ENCODE measurements at regions not wholly inside any gene's neighbourhood (a gene's known extent, or its start where the extent isn't known, plus 50 kb on each side); places are given as distances from the start of the nearest gene placed in this dataset.

- ChIA-PET CTCF (no interaction called here), POLR2A (no interaction called here)
- DNase-seq (no peak), ATAC-seq (ENCODE audit: low read depth) (no peak)
- no peak overlapping the region for H3K4me3 Mint-ChIP-seq
- no peak overlapping the region for H3K27ac Mint-ChIP-seq
- H3K27me3 ChIP-seq (replicated peaks in 1 of 4; ENCODE audit: control extremely low read depth in 1 of 4, control insufficient read depth in 3 of 4, insufficient read depth in 4 of 4, low read length in 3 of 4): peaks cover 0 to 35% (median 19%) of the 10 kb centered on the region in 4 experiments
- no peak overlapping the region for H3K4me2 ChIP-seq (replicated peaks; ENCODE audit: low read depth, low read length, poor library complexity, severe bottlenecking)
- no peaks in the 10 kb centered on the region for H4K20me1 ChIP-seq (ENCODE audit: control insufficient read depth, insufficient read depth, low read length, poor library complexity, severe bottlenecking)
- H3K36me3 ChIP-seq (replicated peaks in 1 of 2; ENCODE audit: control extremely low read depth in 1 of 2, control insufficient read depth in 1 of 2, extremely low read depth in 1 of 2, insufficient read depth in 2 of 2, low read length in 1 of 2): no peaks in the 10 kb centered on the region
- H3K27ac ChIP-seq (ENCODE audit: low read length in 2 of 2): no peak overlapping the region
- H3K4me3 ChIP-seq (ENCODE audit: control extremely low read depth in 1 of 5, extremely low read depth in 1 of 5, insufficient read depth in 1 of 5, low read depth in 2 of 5, low read length in 4 of 5): no peak overlapping the region
- H2AFZ ChIP-seq (ENCODE audit: insufficient read depth, low read depth, low read length, poor library complexity, severe bottlenecking): no peak overlapping the region
- intact Hi-C loops (cut with micrococcal nuclease): no loop called here
- peaks cover 38% of the 10 kb centered on the region for H3K27me3 Mint-ChIP-seq
- H3K9me3 ChIP-seq (ENCODE audit: control extremely low read depth in 1 of 3, control insufficient read depth in 2 of 3, insufficient read depth in 1 of 3, low read length in 2 of 3): peaks cover 0 to 17% (median 0%) of the 10 kb centered on the region in 3 donors
- WGBS (ENCODE audit: insufficient coverage): 90% methylated on average over 4 of the region's 4 CpGs
- TF ChIP-seq, protein P1, sequence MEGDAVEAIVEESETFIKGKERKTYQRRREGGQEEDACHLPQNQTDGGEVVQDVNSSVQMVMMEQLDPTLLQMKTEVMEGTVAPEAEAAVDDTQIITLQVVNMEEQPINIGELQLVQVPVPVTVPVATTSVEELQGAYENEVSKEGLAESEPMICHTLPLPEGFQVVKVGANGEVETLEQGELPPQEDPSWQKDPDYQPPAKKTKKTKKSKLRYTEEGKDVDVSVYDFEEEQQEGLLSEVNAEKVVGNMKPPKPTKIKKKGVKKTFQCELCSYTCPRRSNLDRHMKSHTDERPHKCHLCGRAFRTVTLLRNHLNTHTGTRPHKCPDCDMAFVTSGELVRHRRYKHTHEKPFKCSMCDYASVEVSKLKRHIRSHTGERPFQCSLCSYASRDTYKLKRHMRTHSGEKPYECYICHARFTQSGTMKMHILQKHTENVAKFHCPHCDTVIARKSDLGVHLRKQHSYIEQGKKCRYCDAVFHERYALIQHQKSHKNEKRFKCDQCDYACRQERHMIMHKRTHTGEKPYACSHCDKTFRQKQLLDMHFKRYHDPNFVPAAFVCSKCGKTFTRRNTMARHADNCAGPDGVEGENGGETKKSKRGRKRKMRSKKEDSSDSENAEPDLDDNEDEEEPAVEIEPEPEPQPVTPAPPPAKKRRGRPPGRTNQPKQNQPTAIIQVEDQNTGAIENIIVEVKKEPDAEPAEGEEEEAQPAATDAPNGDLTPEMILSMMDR (IDR thresholded peaks at IDR 0.05): no peak
- TF ChIP-seq EZH2 (IDR thresholded peaks at IDR 0.05; ENCODE audit: borderline replicate concordance, insufficient read depth, low read depth, low read length, poor library complexity, severe bottlenecking): no peak
- H3K4me1 ChIP-seq (ENCODE audit: control insufficient read depth in 2 of 2, insufficient read depth in 2 of 2, low read length in 2 of 2): peaks cover 3 to 21% of the 10 kb centered on the region in 2 donors
- H3K4me1 Mint-ChIP-seq: peaks cover 4% of the 10 kb centered on the region
- no peaks in the 10 kb centered on the region for H3K9me3 Mint-ChIP-seq (ENCODE audit: insufficient read depth)
- no peak overlapping the region for H3K9ac ChIP-seq (ENCODE audit: low read length)
- H3K79me2 ChIP-seq (ENCODE audit: control insufficient read depth, insufficient read depth, low read length): no peaks in the 10 kb centered on the region
These were observed 1341.1 kb downstream of the BRD1 start for GRCh38 chr22:48486558-48486957.

DNA sequence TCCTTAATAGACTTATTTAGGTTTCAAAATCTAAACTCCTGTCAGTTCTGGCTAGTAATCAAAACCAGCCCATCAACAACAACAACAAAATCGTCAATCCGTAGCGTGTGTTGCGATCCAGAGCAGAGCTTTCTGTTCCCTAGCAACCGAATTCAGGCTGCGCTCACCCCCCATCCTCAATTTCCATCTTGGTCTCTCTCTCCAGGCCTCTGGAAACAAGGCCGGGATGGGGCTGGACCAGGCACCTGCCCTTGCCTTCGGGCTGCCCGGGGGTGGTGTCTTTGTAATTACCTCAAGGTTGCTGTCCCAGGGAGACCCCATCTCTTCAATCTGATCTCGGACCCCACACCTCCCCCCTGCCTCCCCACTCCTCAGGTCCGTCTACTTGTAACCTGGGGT, 1341.5 kb downstream of the BRD1 start:
- peaks cover 3 to 17% of the 10 kb centered on the region in 2 donors for H3K4me1 ChIP-seq (ENCODE audit: control insufficient read depth in 2 of 2, insufficient read depth in 2 of 2, low read length in 2 of 2)
- no peak for DNase-seq
- no peak overlapping the region for H3K27ac ChIP-seq (ENCODE audit: low read length in 2 of 2)
- ATAC-seq (ENCODE audit: low read depth): no peak
- TF ChIP-seq EZH2 (IDR thresholded peaks at IDR 0.05; ENCODE audit: borderline replicate concordance, insufficient read depth, low read depth, low read length, poor library complexity, severe bottlenecking): no peak
- Mint-ChIP-seq H3K27ac (no peak overlapping the region), H3K27me3 (peaks cover 36% of the 10 kb centered on the region), H3K4me3 (no peak overlapping the region), H3K4me1 (peaks cover 2% of the 10 kb centered on the region), H3K9me3 (ENCODE audit: insufficient read depth) (no peaks in the 10 kb centered on the region)
- ChIA-PET POLR2A (no interaction called here), CTCF (no interaction called here)
- H3K9me3 ChIP-seq (ENCODE audit: control extremely low read depth in 1 of 3, control insufficient read depth in 2 of 3, insufficient read depth in 1 of 3, low read length in 2 of 3): peaks cover 0 to 17% (median 0%) of the 10 kb centered on the region in 3 donors
- no peaks in the 10 kb centered on the region for H4K20me1 ChIP-seq (ENCODE audit: control insufficient read depth, insufficient read depth, low read length, poor library complexity, severe bottlenecking)
- H3K79me2 ChIP-seq (ENCODE audit: control insufficient read depth, insufficient read depth, low read length): no peaks in the 10 kb centered on the region
- H3K27me3 ChIP-seq (replicated peaks in 1 of 4; ENCODE audit: control extremely low read depth in 1 of 4, control insufficient read depth in 3 of 4, insufficient read depth in 4 of 4, low read length in 3 of 4): peaks cover 0 to 30% (median 15%) of the 10 kb centered on the region in 4 experiments
- H2AFZ ChIP-seq (ENCODE audit: insufficient read depth, low read depth, low read length, poor library complexity, severe bottlenecking): no peak overlapping the region
- H3K9ac ChIP-seq (ENCODE audit: low read length): no peak overlapping the region
- no peak overlapping the region for H3K4me3 ChIP-seq (ENCODE audit: control extremely low read depth in 1 of 5, extremely low read depth in 1 of 5, insufficient read depth in 1 of 5, low read depth in 2 of 5, low read length in 4 of 5)
- no peaks in the 10 kb centered on the region for H3K36me3 ChIP-seq (replicated peaks in 1 of 2; ENCODE audit: control extremely low read depth in 1 of 2, control insufficient read depth in 1 of 2, extremely low read depth in 1 of 2, insufficient read depth in 2 of 2, low read length in 1 of 2)
- WGBS (ENCODE audit: insufficient coverage): 51% methylated on average over 11 of the region's 11 CpGs
- intact Hi-C loops (cut with micrococcal nuclease): no loop called here
- no peak overlapping the region for H3K4me2 ChIP-seq (replicated peaks; ENCODE audit: low read depth, low read length, poor library complexity, severe bottlenecking)
